Liver (tissue), 8 donors: ENCODE measurements at regions not wholly inside any gene's neighbourhood (a gene's known extent, or its start where the extent isn't known, plus 50 kb on each side); places are given as distances from the start of the nearest gene placed in this dataset. TPM values are rescaled to one million over a fixed set of nuclear protein-coding genes. Genes with fewer than 3 reads are reported as not detected.
A peak's percentile ranks its signal among the peaks of the same experiment; 100 is the strongest.

Experiments used
- DNase-seq: peaks from one replicate; pipeline ENCODE4 v3.0.0-alpha.2; 2017; ENCODE audit warnings: low spot score
- H3K27ac ChIP-seq, 2 donors: one replicate each; pipeline ENCODE4 v1.7.0; 2013; ENCODE audit warnings: inconsistent platforms in 2 of 2, low read length in 2 of 2, control low read depth in 1 of 2, low read depth in 1 of 2, mild to moderate bottlenecking in 1 of 2
- H3K27me3 ChIP-seq, 4 donors: one replicate each; pipeline versions ENCODE4 v1.6.1 to v1.7.0; 2013; ENCODE audit warnings: low read length in 3 of 4, inconsistent platforms in 1 of 4, mild to moderate bottlenecking in 1 of 4, moderate library complexity in 1 of 4; ENCODE audit not compliant: control insufficient read depth in 4 of 4, insufficient read depth in 4 of 4
- H3K36me3 ChIP-seq, 4 donors: one replicate each; pipeline versions ENCODE4 v1.6.1 to v1.7.0; 2013; ENCODE audit warnings: low read length in 3 of 4, mild to moderate bottlenecking in 3 of 4, low read depth in 1 of 4, moderate library complexity in 1 of 4; ENCODE audit not compliant: control insufficient read depth in 4 of 4, insufficient read depth in 3 of 4
- H3K4me1 ChIP-seq, 4 donors: one replicate each; pipeline versions ENCODE4 v1.6.1 to v1.7.0; 2013; ENCODE audit warnings: low read length in 3 of 4, mild to moderate bottlenecking in 3 of 4, moderate library complexity in 1 of 4; ENCODE audit not compliant: control insufficient read depth in 4 of 4, insufficient read depth in 4 of 4
- H3K4me3 ChIP-seq, 3 donors: one replicate each; pipeline versions ENCODE4 v1.6.1 to v1.7.0; 2013; ENCODE audit warnings: low read length in 3 of 3, control low read depth in 1 of 3, low read depth in 1 of 3, mild to moderate bottlenecking in 1 of 3
- H3K9ac ChIP-seq, 2 donors: one replicate each; pipeline ENCODE4 v1.7.0; 2013; ENCODE audit warnings: low read length in 2 of 2, mild to moderate bottlenecking in 2 of 2, moderate library complexity in 2 of 2, control low read depth in 1 of 2, low read depth in 1 of 2
- H3K9me3 ChIP-seq, 4 donors: one replicate each; pipeline versions ENCODE4 v1.6.1 to v1.7.0; 2013; ENCODE audit warnings: low read length in 3 of 4; ENCODE audit not compliant: control insufficient read depth in 4 of 4
- ATF3 ChIP-seq: IDR thresholded peaks from 2 replicates; pipeline ENCODE4 v1.6.1; 2016; ENCODE audit warnings: antibody characterized with exemption
- FOXA1 ChIP-seq: IDR thresholded peaks from 2 replicates; pipeline ENCODE4 v1.6.1; 2016; ENCODE audit warnings: antibody characterized with exemption
- GABPA ChIP-seq, 2 donors: IDR thresholded peaks in 1 of 2; conservative IDR thresholded peaks in 1 of 2; 2 replicates each; pipeline ENCODE4 v1.6.1; 2016; ENCODE audit warnings: antibody characterized with exemption in 2 of 2, mild to moderate bottlenecking in 1 of 2, moderate library complexity in 1 of 2
- HNF4A ChIP-seq, 2 donors: conservative IDR thresholded peaks; 2 replicates each; pipeline ENCODE4 v1.6.1; 2016; ENCODE audit warnings: antibody characterized with exemption in 2 of 2, mild to moderate bottlenecking in 2 of 2
- HNF4G ChIP-seq: IDR thresholded peaks from 2 replicates; pipeline ENCODE4 v1.6.1; 2016; ENCODE audit warnings: antibody characterized with exemption
- JUND ChIP-seq, 2 donors: IDR thresholded peaks; 2 replicates each; pipeline ENCODE4 v1.6.1; 2016; ENCODE audit warnings: antibody characterized with exemption in 2 of 2
- MAX ChIP-seq: IDR thresholded peaks from 2 replicates; pipeline ENCODE4 v1.6.1; 2016; ENCODE audit warnings: antibody characterized with exemption
- NR2F2 ChIP-seq: IDR thresholded peaks from 2 replicates; pipeline ENCODE4 v1.6.1; 2016; ENCODE audit warnings: antibody characterized with exemption
- REST ChIP-seq: IDR thresholded peaks from 2 replicates; pipeline ENCODE4 v1.6.1; 2016; ENCODE audit warnings: antibody characterized with exemption, mild to moderate bottlenecking
- RXRA ChIP-seq, 2 donors: IDR thresholded peaks; 2 replicates each; pipeline ENCODE4 v1.6.1; 2017 to 2018; ENCODE audit warnings: antibody characterized with exemption in 2 of 2, mild to moderate bottlenecking in 1 of 2
- SP1 ChIP-seq: IDR thresholded peaks from 2 replicates; pipeline ENCODE4 v1.6.1; 2018; ENCODE audit warnings: antibody characterized with exemption, mild to moderate bottlenecking
- TAF1 ChIP-seq: conservative IDR thresholded peaks from 2 replicates; pipeline ENCODE4 v1.6.1; 2016; ENCODE audit warnings: antibody characterized with exemption, mild to moderate bottlenecking
- ZBTB33 ChIP-seq: IDR thresholded peaks from 2 replicates; pipeline ENCODE4 v1.6.1; 2016; ENCODE audit warnings: antibody characterized with exemption
- WGBS: extraction: QIAGEN DNeasy Blood & Tissue Kit; methylation state at CpG from one replicate; pipeline ENCODE4 v1.1.7; 2013; 5-methylcytosine and 5-hydroxymethylcytosine counted together
- small RNA-seq: library from RNA; depleted of rRNA; stranded (forward); fragments of <200 nt; gene quantifications from one replicate; pipeline ENCODE3, GENCODE V24; 2014
- donor health status: healthy.
- donor health status: healthy.
- donor health status: healthy.
- donor health status: healthy.

- peak overlapping the region in 2 of 3 donors; percentile 33 to 65 for H3K4me3 ChIP-seq
- H3K36me3 ChIP-seq = no peaks in the 10 kb centered on the region
- H3K27ac ChIP-seq = peak overlapping the region; percentile 42 to 76
- H3K27me3 ChIP-seq = peaks cover 0 to 2% (median 0%) of the 10 kb centered on the region in 4 donors
- peaks cover 10 to 22% (median 19%) of the 10 kb centered on the region in 4 donors for H3K4me1 ChIP-seq
- TF ChIP-seq ATF3 (no peak), HNF4A (conservative IDR thresholded peaks at IDR 0.05) (no peak), JUND (IDR thresholded peaks at IDR 0.05) (no peak), RXRA (IDR thresholded peaks at IDR 0.05) (no peak), GABPA (IDR thresholded peaks at IDR 0.05 in 1 of 2, conservative IDR thresholded peaks at IDR 0.05 in 1 of 2) (no peak)
- DNase-seq = no peak
- peak overlapping the region in 1 of 2 donors; percentile 22 for H3K9ac ChIP-seq
- 14% methylated on average over 44 of the region's 44 CpGs for WGBS
- no peaks in the 10 kb centered on the region for H3K9me3 ChIP-seq
Measured at GRCh38 chr7:140229591-140230515, 53.1 kb upstream of the KDM7A start.

- DNase-seq = no peak
- H3K4me3 ChIP-seq = no peak overlapping the region
- no peak overlapping the region for H3K9ac ChIP-seq
- peaks cover 0 to 2% (median 0%) of the 10 kb centered on the region in 4 donors for H3K27me3 ChIP-seq
- no peaks in the 10 kb centered on the region for H3K9me3 ChIP-seq
- TF ChIP-seq TAF1 (no peak), RXRA (IDR thresholded peaks at IDR 0.05) (no peak), HNF4G (no peak), HNF4A (conservative IDR thresholded peaks at IDR 0.05) (no peak), JUND (IDR thresholded peaks at IDR 0.05) (no peak), REST (no peak), SP1 (no peak), NR2F2 (no peak), MAX (no peak), GABPA (IDR thresholded peaks at IDR 0.05 in 1 of 2, conservative IDR thresholded peaks at IDR 0.05 in 1 of 2) (no peak), ATF3 (no peak), ZBTB33 (no peak), FOXA1 (no peak)
- H3K4me1 ChIP-seq = peaks cover 10 to 22% (median 19%) of the 10 kb centered on the region in 4 donors
- H3K36me3 ChIP-seq = no peaks in the 10 kb centered on the region
- peak overlapping the region in 1 of 2 donors; percentile 46 for H3K27ac ChIP-seq
- WGBS = 92% methylated on average over 10 of the region's 10 CpGs
Measured at GRCh38 chr7:140229101-140229525, 52.3 kb upstream of the KDM7A start.

Small RNA genes in the stretch of these regions (small RNA-seq; reads per million reads assigned to genes)
- gene RNU1-58P = not detected
